ENCODE measurements at regions not wholly inside any gene's neighbourhood (a gene's known extent, or its start where the extent isn't known, plus 50 kb on each side); places are given as distances from the start of the nearest gene placed in this dataset.

DNA sequence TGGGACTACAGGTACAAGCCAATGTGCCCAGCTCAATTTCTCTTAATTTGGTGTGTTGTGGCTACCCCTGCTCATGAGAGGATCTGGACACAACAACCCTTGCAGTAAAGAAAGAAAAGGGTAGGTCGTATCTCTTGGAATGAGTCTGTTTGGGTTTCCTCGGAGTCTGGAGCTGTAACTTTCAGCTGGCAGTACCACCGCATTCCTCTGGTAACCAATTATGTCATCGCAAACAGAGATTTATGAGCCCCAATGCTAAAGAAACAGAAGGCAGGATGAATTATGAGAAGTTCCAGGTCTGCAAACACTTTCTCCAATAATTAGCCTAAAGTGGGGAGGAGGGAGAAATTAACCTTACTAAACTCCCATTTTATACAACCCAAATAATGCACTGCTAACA lies 186.6 kb upstream of the NRP1 start:
- Histone ChIP-seq H4K20me1 (ENCODE audit: control insufficient read depth, insufficient read depth, insufficient read length) (no peaks in the 10 kb centered on the region), H2BK5ac (ENCODE audit: insufficient read length, low read length) (no peak overlapping the region), H3K27ac (ENCODE audit: insufficient read length, low read depth, low read length) (no peak overlapping the region), H3K9me3 (ENCODE audit: control insufficient read depth, low read depth, low read length) (no peaks in the 10 kb centered on the region), H2BK15ac (ENCODE audit: low read depth, low read length) (no peak overlapping the region), H3K14ac (ENCODE audit: insufficient read depth, low read length) (no peak overlapping the region), H3T11ph (ENCODE audit: low read length) (no peak overlapping the region), H3K79me2 (ENCODE audit: insufficient read depth, low read length) (no peaks in the 10 kb centered on the region), H3K4me2 (ENCODE audit: insufficient read depth, insufficient read length, low read length) (no peak overlapping the region), H3K23ac (ENCODE audit: insufficient read length, low read depth, low read length) (no peak overlapping the region), H3K18ac (ENCODE audit: insufficient read length, low read depth, low read length) (no peak overlapping the region), H2BK20ac (ENCODE audit: low read depth, low read length, poor library complexity, severe bottlenecking) (no peak overlapping the region), H2BK120ac (ENCODE audit: low read depth, low read length, poor library complexity, severe bottlenecking) (no peak overlapping the region), H3K23me2 (ENCODE audit: insufficient read length, low read depth, low read length, poor library complexity, severe bottlenecking) (no peaks in the 10 kb centered on the region), H2AFZ (ENCODE audit: low read length) (no peak overlapping the region), H4K8ac (replicated peaks; ENCODE audit: insufficient read length, low read depth, low read length) (no peak overlapping the region), H3K9ac (ENCODE audit: extremely low read depth, insufficient read length, low read length) (no peak overlapping the region), H4K91ac (ENCODE audit: insufficient read length, low read depth, low read length) (no peak overlapping the region), H4K5ac (ENCODE audit: insufficient read length, low read depth, low read length) (no peak overlapping the region), H2AK5ac (ENCODE audit: insufficient read length, low read length) (no peak overlapping the region), H3K27me3 (ENCODE audit: insufficient read depth, low read length) (no peaks in the 10 kb centered on the region), H3K79me1 (ENCODE audit: insufficient read depth, low read depth, low read length, poor library complexity, severe bottlenecking) (no peaks in the 10 kb centered on the region), H3K4me1 (ENCODE audit: insufficient read depth, low read length) (peaks cover 8% of the 10 kb centered on the region; the same call in 1 of the 2 replicates), H3K4ac (ENCODE audit: low read depth, low read length) (no peak overlapping the region), H3K56ac (ENCODE audit: insufficient read length, low read depth, low read length) (no peak overlapping the region), H2BK12ac (ENCODE audit: insufficient read length, low read depth, low read length) (no peak overlapping the region)
- DNase-seq = no peak
- Mint-ChIP-seq H3K4me1 (peaks cover 44 to 55% of the 10 kb centered on the region in 2 experiments), H3K27me3 (ENCODE audit: low read depth) (no peaks in the 10 kb centered on the region; the same call in 1 of the 2 replicates), H3K36me3 (ENCODE audit: insufficient read depth in 1 of 3, low read depth in 3 of 3) (peaks cover 0 to 7% (median 4%) of the 10 kb centered on the region in 3 experiments; a peak in 2 of 7 replicates), H3K9me3 (peaks cover 0 to 5% of the 10 kb centered on the region in 2 experiments; a peak in 3 of 5 replicates), H3K27ac (0 out of 7 replicates have a peak overlapping the region, but pooled peaks of 1 of the 3 experiments have one; percentile 55), H3K4me3 (no peak overlapping the region)
- no CpG with 5 or more reads among the region's 4 CpGs for WGBS (ENCODE audit: extremely low coverage, insufficient read length, low lambda C conversion rate)
- TF ChIP-seq CTCF (conservative IDR thresholded peaks at IDR 0.05) = no peak

Measured in H9 (cell line).